ENCODE measurements at regions not wholly inside any gene's neighbourhood (a gene's known extent, or its start where the extent isn't known, plus 50 kb on each side); places are given as distances from the start of the nearest gene placed in this dataset.

DNA sequence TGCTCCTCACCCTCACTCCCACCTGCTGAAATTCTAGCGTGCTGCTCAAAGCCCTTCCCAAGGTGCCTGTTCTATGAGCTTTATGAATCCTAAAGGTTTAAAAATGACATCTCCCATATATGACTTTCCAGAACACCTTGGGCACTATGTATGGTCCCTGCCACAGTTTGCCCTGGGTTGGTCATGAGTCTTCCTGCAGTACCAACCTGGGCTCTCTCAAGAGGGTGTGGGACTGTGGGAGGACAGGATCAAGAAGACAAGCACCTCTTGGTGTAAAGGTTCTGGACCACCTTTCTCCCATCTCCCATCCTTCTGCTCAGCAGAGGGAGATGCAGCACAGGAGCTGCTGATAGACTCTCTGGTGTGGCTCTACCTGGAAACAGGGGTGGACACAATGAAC, 134.1 kb downstream of the FCRL5 start:
- no peak overlapping the region for H3K4me3 ChIP-seq
- H3K27ac ChIP-seq, result no peak overlapping the region
- ATAC-seq (ENCODE audit: insufficient number of reproducible peaks, low FRiP score, low read depth) (no peak), DNase-seq (ENCODE audit: low spot score) (no peak)
- TF ChIP-seq, protein P1, sequence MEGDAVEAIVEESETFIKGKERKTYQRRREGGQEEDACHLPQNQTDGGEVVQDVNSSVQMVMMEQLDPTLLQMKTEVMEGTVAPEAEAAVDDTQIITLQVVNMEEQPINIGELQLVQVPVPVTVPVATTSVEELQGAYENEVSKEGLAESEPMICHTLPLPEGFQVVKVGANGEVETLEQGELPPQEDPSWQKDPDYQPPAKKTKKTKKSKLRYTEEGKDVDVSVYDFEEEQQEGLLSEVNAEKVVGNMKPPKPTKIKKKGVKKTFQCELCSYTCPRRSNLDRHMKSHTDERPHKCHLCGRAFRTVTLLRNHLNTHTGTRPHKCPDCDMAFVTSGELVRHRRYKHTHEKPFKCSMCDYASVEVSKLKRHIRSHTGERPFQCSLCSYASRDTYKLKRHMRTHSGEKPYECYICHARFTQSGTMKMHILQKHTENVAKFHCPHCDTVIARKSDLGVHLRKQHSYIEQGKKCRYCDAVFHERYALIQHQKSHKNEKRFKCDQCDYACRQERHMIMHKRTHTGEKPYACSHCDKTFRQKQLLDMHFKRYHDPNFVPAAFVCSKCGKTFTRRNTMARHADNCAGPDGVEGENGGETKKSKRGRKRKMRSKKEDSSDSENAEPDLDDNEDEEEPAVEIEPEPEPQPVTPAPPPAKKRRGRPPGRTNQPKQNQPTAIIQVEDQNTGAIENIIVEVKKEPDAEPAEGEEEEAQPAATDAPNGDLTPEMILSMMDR (IDR thresholded peaks at IDR 0.05), result no peak
- no peaks in the 10 kb centered on the region for H3K4me1 ChIP-seq (ENCODE audit: control insufficient read depth in 1 of 2, low read depth in 2 of 2)
- H3K27me3 ChIP-seq (replicated peaks; ENCODE audit: insufficient read depth), result no peaks in the 10 kb centered on the region
- H3K9me3 ChIP-seq, result no peaks in the 10 kb centered on the region
- no peaks in the 10 kb centered on the region for H3K36me3 ChIP-seq

DNA sequence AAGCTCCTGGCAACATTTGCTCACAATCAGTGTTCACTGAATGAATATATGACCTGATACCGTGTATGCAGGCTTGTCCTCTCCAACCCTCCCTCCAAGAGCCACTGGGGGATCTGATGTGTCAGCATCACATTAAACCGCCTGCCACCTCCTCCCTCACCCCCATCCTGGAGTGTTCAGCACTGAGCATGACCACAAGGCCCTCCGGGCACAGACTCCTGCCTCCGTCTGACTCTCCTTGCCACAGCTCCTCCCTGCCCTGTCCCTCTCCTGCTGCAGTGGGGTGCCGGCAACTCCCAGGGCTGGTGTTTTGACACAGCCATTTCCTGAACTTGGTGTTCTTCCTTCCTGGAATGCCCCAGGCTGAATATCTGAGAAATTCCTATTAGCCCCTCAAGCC, 136.7 kb downstream of the FCRL5 start:
- DNase-seq (ENCODE audit: low spot score), result no peak
- H3K36me3 ChIP-seq, result no peaks in the 10 kb centered on the region
- ATAC-seq (ENCODE audit: insufficient number of reproducible peaks, low FRiP score, low read depth), result no peak
- no peak overlapping the region for H3K27ac ChIP-seq
- no peaks in the 10 kb centered on the region for H3K9me3 ChIP-seq
- TF ChIP-seq, protein P1 (IDR thresholded peaks at IDR 0.05), result no peak
- no peak overlapping the region for H3K4me3 ChIP-seq
- no peaks in the 10 kb centered on the region for H3K27me3 ChIP-seq (replicated peaks; ENCODE audit: insufficient read depth)
- H3K4me1 ChIP-seq (ENCODE audit: control insufficient read depth in 1 of 2, low read depth in 2 of 2), result no peaks in the 10 kb centered on the region

DNA sequence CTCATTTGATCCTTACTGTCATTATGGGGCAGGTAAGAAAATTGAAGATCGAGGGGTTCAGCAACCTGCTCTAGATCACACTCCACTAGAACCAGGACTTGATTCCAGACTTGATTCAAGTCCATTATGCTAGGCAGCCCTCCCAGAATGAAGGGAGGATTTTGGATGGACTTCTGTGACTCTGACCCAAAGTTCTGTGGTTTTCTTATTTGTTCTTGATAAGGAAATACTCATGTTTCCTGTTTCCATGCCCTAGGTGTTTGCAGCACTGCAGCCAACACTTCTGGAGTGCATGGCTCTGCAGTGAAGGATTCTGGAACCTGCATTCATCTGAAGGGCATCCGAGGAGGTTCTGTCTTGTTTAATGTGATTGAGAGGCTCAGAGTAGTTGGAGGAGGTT, 140.0 kb downstream of the FCRL5 start:
- DNase-seq (ENCODE audit: low spot score) (no peak), ATAC-seq (ENCODE audit: insufficient number of reproducible peaks, low FRiP score, low read depth) (no peak)
- no peaks in the 10 kb centered on the region for H3K27me3 ChIP-seq (replicated peaks; ENCODE audit: insufficient read depth)

DNA sequence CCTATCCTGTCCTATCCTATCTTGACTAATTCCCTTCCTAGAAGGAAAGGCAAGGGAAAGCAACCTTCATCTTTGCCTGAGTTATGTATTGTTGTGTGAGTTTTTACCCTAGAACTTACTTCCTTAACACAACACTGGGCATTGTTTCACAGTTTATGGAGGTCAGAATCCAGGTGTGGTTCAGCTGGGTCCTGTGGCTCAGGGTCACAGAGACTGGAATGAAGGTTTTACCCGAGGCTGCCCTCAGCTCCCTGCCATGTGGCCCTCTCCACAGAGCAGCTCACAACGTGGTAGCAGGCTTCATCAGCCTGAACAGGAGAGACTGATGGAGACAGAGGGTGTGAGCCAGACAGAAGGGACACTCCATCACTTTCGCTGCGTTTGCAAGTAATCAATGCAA, 140.5 kb downstream of the FCRL5 start:
- DNase-seq (ENCODE audit: low spot score), result no peak
- Histone ChIP-seq H3K27ac (no peak overlapping the region), H3K4me3 (no peak overlapping the region), H3K9me3 (no peaks in the 10 kb centered on the region), H3K36me3 (no peaks in the 10 kb centered on the region), H3K4me1 (ENCODE audit: control insufficient read depth in 1 of 2, low read depth in 2 of 2) (no peaks in the 10 kb centered on the region), H3K27me3 (replicated peaks; ENCODE audit: insufficient read depth) (no peaks in the 10 kb centered on the region)
- no peak for ATAC-seq (ENCODE audit: insufficient number of reproducible peaks, low FRiP score, low read depth)
- TF ChIP-seq, protein P1 (IDR thresholded peaks at IDR 0.05), result no peak

More for the DNA sequence above, 140.0 kb downstream of the FCRL5 start:
- no peaks in the 10 kb centered on the region for H3K36me3 ChIP-seq
- H3K27ac ChIP-seq, result no peak overlapping the region
- H3K4me3 ChIP-seq, result no peak overlapping the region
- TF ChIP-seq, protein P1 (IDR thresholded peaks at IDR 0.05), result no peak
- H3K4me1 ChIP-seq (ENCODE audit: control insufficient read depth in 1 of 2, low read depth in 2 of 2), result no peaks in the 10 kb centered on the region
- H3K9me3 ChIP-seq, result no peaks in the 10 kb centered on the region

DNA sequence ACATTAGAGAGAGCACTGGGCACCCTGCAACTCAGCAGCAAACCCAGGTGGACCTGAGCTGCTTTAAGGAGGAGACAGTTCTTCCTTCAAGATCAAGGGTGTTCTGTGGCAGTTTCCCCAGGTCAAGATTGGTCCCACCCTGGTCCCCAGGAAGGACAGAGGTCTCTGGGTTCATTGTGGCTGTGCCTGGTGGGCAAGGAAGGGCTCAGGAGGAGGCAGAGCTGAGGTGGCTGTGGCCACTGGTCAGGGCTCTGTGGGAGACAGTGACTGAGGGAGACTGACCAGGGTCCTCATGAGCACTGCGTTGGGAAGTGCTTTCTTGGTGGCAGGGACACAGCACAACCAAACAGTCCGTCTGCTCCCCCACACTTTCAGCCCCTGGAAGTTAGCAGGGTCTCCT, 141.3 kb downstream of the FCRL5 start:
- TF ChIP-seq, protein P1 (IDR thresholded peaks at IDR 0.05), result no peak
- Histone ChIP-seq H3K36me3 (no peaks in the 10 kb centered on the region), H3K4me3 (no peak overlapping the region), H3K4me1 (ENCODE audit: control insufficient read depth in 1 of 2, low read depth in 2 of 2) (no peaks in the 10 kb centered on the region), H3K9me3 (no peaks in the 10 kb centered on the region), H3K27me3 (replicated peaks; ENCODE audit: insufficient read depth) (no peaks in the 10 kb centered on the region), H3K27ac (no peak overlapping the region)
- DNase-seq (ENCODE audit: low spot score), result no peak
- no peak for ATAC-seq (ENCODE audit: insufficient number of reproducible peaks, low FRiP score, low read depth)

All from thoracic aorta (tissue), 2 donors.